ENCODE measurements at regions not wholly inside any gene's neighbourhood (a gene's known extent, or its start where the extent isn't known, plus 50 kb on each side); places are given as distances from the start of the nearest gene placed in this dataset.

DNA sequence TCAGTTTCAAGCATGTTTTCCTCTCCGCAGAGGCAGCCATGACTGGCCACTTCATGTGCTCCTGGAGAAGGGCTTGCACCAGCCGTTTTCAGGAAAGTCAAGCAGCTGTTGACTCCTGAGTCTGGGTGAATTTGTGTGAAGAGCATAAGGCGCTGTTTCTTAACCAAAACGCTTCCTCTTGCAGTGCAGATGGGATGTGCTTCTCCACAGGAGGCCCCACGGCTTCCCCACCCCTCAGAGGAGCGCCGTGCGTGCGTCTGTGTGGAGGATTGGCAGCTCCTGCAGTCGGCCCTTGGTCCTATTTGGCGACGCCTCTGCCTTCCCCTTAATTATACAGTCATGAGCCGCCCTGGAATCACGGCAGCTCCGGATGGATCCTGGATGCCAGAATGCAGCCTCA, 54.1 kb upstream of the B3GAT1 start:
- no peak for DNase-seq

DNA sequence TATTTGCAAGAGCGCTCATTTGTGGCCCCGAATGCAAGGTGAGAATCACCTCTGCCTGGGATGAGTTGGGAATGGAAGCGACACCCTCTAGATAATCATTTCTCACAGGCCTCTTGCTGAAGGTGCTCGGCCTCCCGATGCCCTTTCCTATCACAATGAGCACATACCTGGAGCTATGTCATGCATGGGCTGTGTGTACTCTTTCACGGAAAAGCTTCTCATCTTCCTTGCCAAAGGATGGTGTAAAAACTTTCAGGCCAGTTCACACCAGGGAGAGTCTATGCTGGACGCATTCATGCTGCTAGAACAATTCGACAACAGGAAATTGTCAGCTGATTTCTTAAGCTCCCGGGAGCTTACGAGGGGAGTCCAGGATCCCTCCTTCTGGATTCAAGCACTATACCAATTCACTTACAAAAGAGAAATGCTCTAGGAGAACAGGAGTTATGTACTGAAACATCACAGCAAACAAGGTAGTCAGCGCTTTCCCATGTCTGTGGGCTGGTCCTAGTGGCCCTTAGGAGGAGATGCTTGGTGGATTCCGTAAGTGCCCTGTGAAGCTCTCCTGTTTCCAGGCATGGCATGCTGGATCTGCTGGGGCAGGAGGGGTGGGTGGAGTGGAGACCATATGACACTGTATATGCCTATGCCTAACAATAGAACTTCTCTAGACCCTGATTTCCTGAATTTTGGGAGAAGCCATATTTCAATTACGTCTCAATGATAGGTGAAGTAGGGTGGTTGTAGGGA, 53.1 kb upstream of the B3GAT1 start:
- no peak for DNase-seq

- no peak for DNase-seq
Measured at GRCh38 chr11:134464196-134464595, 52.2 kb upstream of the B3GAT1 start.

GRCh38 chr11:134463716-134464115, 51.7 kb upstream of the B3GAT1 start:
- no peak for DNase-seq

All from T-helper 1 cell (primary cell).